HG03196 (cell line): ENCODE measurements at regions not wholly inside any gene's neighbourhood (a gene's known extent, or its start where the extent isn't known, plus 50 kb on each side); places are given as distances from the start of the nearest gene placed in this dataset.

ENCODE experiments used
- ATAC-seq: cut with Tn5 transposase; IDR thresholded peaks from one replicate; pipeline ENCODE4 v1.9.1; 2021; ENCODE audit not compliant: unreplicated experiment

- no peak for ATAC-seq
Measured at GRCh38 chr3:23019596-23020300, 183.4 kb upstream of the UBE2E2 start.

GRCh38 chr3:23028294-23028693, 174.8 kb upstream of the UBE2E2 start:
- no peak for ATAC-seq

- ATAC-seq: no peak
Measured at GRCh38 chr3:23029001-23029400, 174.1 kb upstream of the UBE2E2 start.

- no peak for ATAC-seq
Measured at GRCh38 chr3:23035927-23036640, 167.0 kb upstream of the UBE2E2 start.

GRCh38 chr3:23036728-23037127, 166.4 kb upstream of the UBE2E2 start:
- no peak for ATAC-seq

GRCh38 chr3:23038471-23038870, 164.7 kb upstream of the UBE2E2 start:
- ATAC-seq: no peak

- ATAC-seq: no peak
Measured at GRCh38 chr3:23041918-23042696, 161.0 kb upstream of the UBE2E2 start.

GRCh38 chr3:23044463-23044862, 158.7 kb upstream of the UBE2E2 start:
- no peak for ATAC-seq

GRCh38 chr3:23046536-23046935, 156.6 kb upstream of the UBE2E2 start:
- ATAC-seq: no peak

GRCh38 chr3:23051240-23052140, 151.6 kb upstream of the UBE2E2 start:
- ATAC-seq: no peak

GRCh38 chr3:23052208-23052607, 150.9 kb upstream of the UBE2E2 start:
- no peak for ATAC-seq

- ATAC-seq: no peak
Measured at GRCh38 chr3:23052620-23053019, 150.5 kb upstream of the UBE2E2 start.

- peak; percentile 85 for ATAC-seq
Measured at GRCh38 chr3:23055733-23056376, 147.3 kb upstream of the UBE2E2 start.

- no peak for ATAC-seq
Measured at GRCh38 chr3:23062582-23062981, 140.5 kb upstream of the UBE2E2 start.

- no peak for ATAC-seq
Measured at GRCh38 chr3:23062982-23063381, 140.1 kb upstream of the UBE2E2 start.

- no peak for ATAC-seq
Measured at GRCh38 chr3:23067116-23067515, 136.0 kb upstream of the UBE2E2 start.

GRCh38 chr3:23068016-23068728, 135.0 kb upstream of the UBE2E2 start:
- no peak for ATAC-seq

GRCh38 chr3:23071296-23071695, 131.8 kb upstream of the UBE2E2 start:
- no peak for ATAC-seq

- ATAC-seq: no peak
Measured at GRCh38 chr3:23071758-23072157, 131.4 kb upstream of the UBE2E2 start.

GRCh38 chr3:23072693-23073092, 130.4 kb upstream of the UBE2E2 start:
- no peak for ATAC-seq
